H9 (cell line): ENCODE measurements at regions not wholly inside any gene's neighbourhood (a gene's known extent, or its start where the extent isn't known, plus 50 kb on each side); places are given as distances from the start of the nearest gene placed in this dataset.

Source experiments
- DNase-seq: peaks from one replicate; pipeline ENCODE4 v3.0.0-alpha.2; 2017
- H2AFZ ChIP-seq: one replicate; pipeline ENCODE4 v1.6.1; 2013; ENCODE audit warnings: mild to moderate bottlenecking, low read length, control low read depth, moderate library complexity
- H2AK5ac ChIP-seq: 2 replicates; pipeline ENCODE4 v1.6.1; 2013; ENCODE audit warnings: low read length, control low read depth, mixed read lengths; ENCODE audit not compliant: insufficient read length
- H2BK120ac ChIP-seq: one replicate; pipeline ENCODE4 v1.6.1; 2013; ENCODE audit warnings: low read depth, mild to moderate bottlenecking, low read length, control low read depth, inconsistent platforms; ENCODE audit not compliant: poor library complexity, severe bottlenecking
- H2BK12ac ChIP-seq: 2 replicates; pipeline ENCODE4 v1.6.1; 2013; ENCODE audit warnings: low read length, control low read depth, mixed read lengths, low read depth; ENCODE audit not compliant: insufficient read length
- H2BK15ac ChIP-seq: 2 replicates; pipeline ENCODE4 v1.6.1; 2013; ENCODE audit warnings: low read depth, low read length, control low read depth
- H2BK20ac ChIP-seq: one replicate; pipeline ENCODE4 v1.6.1; 2013; ENCODE audit warnings: low read depth, mild to moderate bottlenecking, low read length, control low read depth, inconsistent platforms; ENCODE audit not compliant: poor library complexity, severe bottlenecking
- H2BK5ac ChIP-seq: 2 replicates; pipeline ENCODE4 v1.6.1; 2013; ENCODE audit warnings: low read length, control low read depth, mixed read lengths; ENCODE audit not compliant: insufficient read length
- H3K14ac ChIP-seq: 2 replicates; pipeline ENCODE4 v1.6.1; 2013; ENCODE audit warnings: low read length, control low read depth; ENCODE audit not compliant: insufficient read depth
- H3K18ac ChIP-seq: 2 replicates; pipeline ENCODE4 v1.6.1; 2013; ENCODE audit warnings: low read depth, mild to moderate bottlenecking, mixed read lengths, low read length, control low read depth; ENCODE audit not compliant: insufficient read length
- H3K23ac ChIP-seq: 2 replicates; pipeline ENCODE4 v1.6.1; 2013; ENCODE audit warnings: low read length, control low read depth, mixed read lengths, low read depth; ENCODE audit not compliant: insufficient read length
- H3K23me2 ChIP-seq: 2 replicates; pipeline ENCODE4 v1.6.1; 2013; ENCODE audit warnings: low read depth, mild to moderate bottlenecking, mixed read lengths, low read length, control low read depth; ENCODE audit not compliant: insufficient read length, poor library complexity, severe bottlenecking
- H3K27ac ChIP-seq: 2 replicates; pipeline ENCODE4 v1.5.1; 2013; ENCODE audit warnings: low read length, control low read depth, mixed read lengths, low read depth; ENCODE audit not compliant: insufficient read length
- H3K27me3 ChIP-seq: 2 replicates; pipeline ENCODE4 v1.6.1; 2013; ENCODE audit warnings: low read length, control low read depth, inconsistent platforms; ENCODE audit not compliant: insufficient read depth
- H3K4ac ChIP-seq: 2 replicates; pipeline ENCODE4 v1.6.1; 2013; ENCODE audit warnings: low read depth, mild to moderate bottlenecking, control low read depth, inconsistent platforms, low read length, moderate library complexity
- H3K4me1 ChIP-seq: 2 replicates; pipeline ENCODE4 v1.6.1; 2013; ENCODE audit warnings: low read length, control low read depth, inconsistent platforms; ENCODE audit not compliant: insufficient read depth
- H3K4me2 ChIP-seq: 2 replicates; pipeline ENCODE4 v1.6.1; 2013; ENCODE audit warnings: low read length, control low read depth, mixed read lengths; ENCODE audit not compliant: insufficient read length, insufficient read depth
- H3K56ac ChIP-seq: 2 replicates; pipeline ENCODE4 v1.6.1; 2013; ENCODE audit warnings: low read depth, mild to moderate bottlenecking, mixed read lengths, low read length, control low read depth; ENCODE audit not compliant: insufficient read length
- H3K79me1 ChIP-seq: 2 replicates; pipeline ENCODE4 v1.6.1; 2013; ENCODE audit warnings: low read depth, mild to moderate bottlenecking, moderate library complexity, low read length, control low read depth, inconsistent platforms; ENCODE audit not compliant: insufficient read depth, poor library complexity, severe bottlenecking
- H3K79me2 ChIP-seq: 2 replicates; pipeline ENCODE4 v1.6.1; 2013; ENCODE audit warnings: low read length, control low read depth, inconsistent platforms; ENCODE audit not compliant: insufficient read depth
- H3K9ac ChIP-seq: 2 replicates; pipeline ENCODE4 v1.6.1; 2013; ENCODE audit warnings: low read length, control low read depth, mixed read lengths; ENCODE audit not compliant: insufficient read length; ENCODE audit errors: extremely low read depth
- H3K9me3 ChIP-seq: one replicate; pipeline ENCODE4 v1.6.1; 2013; ENCODE audit warnings: low read depth, low read length, inconsistent platforms; ENCODE audit not compliant: control insufficient read depth
- H3T11ph ChIP-seq: one replicate; pipeline ENCODE4 v1.6.1; 2013; ENCODE audit warnings: mild to moderate bottlenecking, low read length, control low read depth, inconsistent platforms
- H4K20me1 ChIP-seq: one replicate; pipeline ENCODE4 v1.6.1; 2013; ENCODE audit not compliant: control insufficient read depth, insufficient read length, insufficient read depth
- H4K5ac ChIP-seq: 2 replicates; pipeline ENCODE4 v1.6.1; 2013; ENCODE audit warnings: low read depth, mild to moderate bottlenecking, mixed read lengths, low read length, control low read depth; ENCODE audit not compliant: insufficient read length
- H4K8ac ChIP-seq: replicated peaks from 2 replicates; pipeline ENCODE4 v1.6.1; 2013; ENCODE audit warnings: low read length, control low read depth, mixed read lengths, low read depth; ENCODE audit not compliant: insufficient read length
- H4K91ac ChIP-seq: 2 replicates; pipeline ENCODE4 v1.6.1; 2013; ENCODE audit warnings: low read depth, mild to moderate bottlenecking, moderate library complexity, mixed read lengths, low read length, control low read depth; ENCODE audit not compliant: insufficient read length
- H3K27ac Mint-ChIP-seq, 3 experiments: 2 replicates in 2 of 3; 3 replicates in 1 of 3; pipeline ENCODE4 v1.8.0; 2020 to 2021; ENCODE audit warnings: mixed read lengths in 3 of 3, mild to moderate bottlenecking in 1 of 3, moderate library complexity in 1 of 3
- H3K27me3 Mint-ChIP-seq: 2 replicates; pipeline ENCODE4 v1.8.0; 2021; ENCODE audit warnings: low read depth, mild to moderate bottlenecking, moderate library complexity, mixed read lengths
- H3K36me3 Mint-ChIP-seq, 3 experiments: 2 replicates in 2 of 3; 3 replicates in 1 of 3; pipeline ENCODE4 v1.8.0; 2020 to 2021; ENCODE audit warnings: low read depth in 3 of 3, mixed read lengths in 3 of 3; ENCODE audit not compliant: insufficient read depth in 1 of 3
- H3K4me1 Mint-ChIP-seq, 2 experiments: 2 replicates each; pipeline ENCODE4 v1.8.0; 2020; ENCODE audit warnings: mixed read lengths in 2 of 2
- H3K4me3 Mint-ChIP-seq, 2 experiments: 2 replicates in 1 of 2; 3 replicates in 1 of 2; pipeline ENCODE4 v1.8.0; 2020 to 2021; ENCODE audit warnings: mild to moderate bottlenecking in 2 of 2, mixed read lengths in 2 of 2, moderate library complexity in 1 of 2
- H3K9me3 Mint-ChIP-seq, 2 experiments: 2 replicates in 1 of 2; 3 replicates in 1 of 2; pipeline ENCODE4 v1.8.0; 2020; ENCODE audit warnings: mild to moderate bottlenecking in 2 of 2, mixed read lengths in 2 of 2, moderate library complexity in 1 of 2
- CTCF ChIP-seq: fragments of 200-600 bp; sonication (generic); conservative IDR thresholded peaks from 3 replicates; pipeline ENCODE4 v1.8.0; 2021; ENCODE audit warnings: antibody characterized with exemption, mild to moderate bottlenecking
- WGBS: extraction: QIAGEN DNeasy Blood & Tissue Kit; methylation state at CpG from one replicate; pipeline ENCODE4 v1.1.7; 2013; ENCODE audit warnings: missing lambda C conversion rate, low lambda C conversion rate, mixed read lengths; ENCODE audit not compliant: insufficient read length; ENCODE audit errors: extremely low coverage; 5-methylcytosine and 5-hydroxymethylcytosine counted together

GRCh38 chr6:112967974-112968373 lies 620.8 kb downstream of the RFPL4B start:
- Histone ChIP-seq H3K27ac (no peak overlapping the region), H3K4ac (no peak overlapping the region), H3K56ac (no peak overlapping the region), H3T11ph (no peak overlapping the region), H3K23ac (no peak overlapping the region), H3K9ac (no peak overlapping the region), H2BK12ac (no peak overlapping the region), H4K91ac (no peak overlapping the region), H3K14ac (no peak overlapping the region), H3K18ac (no peak overlapping the region), H2BK15ac (no peak overlapping the region), H2AFZ (no peak overlapping the region), H3K4me1 (no peaks in the 10 kb centered on the region), H3K23me2 (no peaks in the 10 kb centered on the region), H3K79me1 (no peaks in the 10 kb centered on the region), H4K20me1 (no peaks in the 10 kb centered on the region), H3K9me3 (no peaks in the 10 kb centered on the region), H2AK5ac (no peak overlapping the region), H3K27me3 (no peaks in the 10 kb centered on the region), H2BK20ac (no peak overlapping the region), H3K4me2 (no peak overlapping the region), H2BK120ac (no peak overlapping the region), H2BK5ac (no peak overlapping the region), H4K8ac (no peak overlapping the region), H4K5ac (no peak overlapping the region), H3K79me2 (no peaks in the 10 kb centered on the region)
- peaks cover 8 to 23% (median 12%) of the 10 kb centered on the region in 3 experiments; a peak in 6 of 7 replicates for H3K36me3 Mint-ChIP-seq
- no CpG with 5 or more reads among the region's 1 CpG for WGBS
- peaks cover 17 to 25% of the 10 kb centered on the region in 2 experiments for H3K9me3 Mint-ChIP-seq
- no peak overlapping the region for H3K4me3 Mint-ChIP-seq
- no peak overlapping the region for H3K27ac Mint-ChIP-seq
- no peaks in the 10 kb centered on the region for H3K27me3 Mint-ChIP-seq
- no peak for DNase-seq
- peaks cover 0 to 2% of the 10 kb centered on the region in 2 experiments; a peak in 1 of 4 replicates for H3K4me1 Mint-ChIP-seq
- no peak for TF ChIP-seq CTCF
